ENCODE measurements at regions not wholly inside any gene's neighbourhood (a gene's known extent, or its start where the extent isn't known, plus 50 kb on each side); places are given as distances from the start of the nearest gene placed in this dataset.

GRCh38 chr3:139267300-139268246 is 76.2 kb upstream of the MRPS22 start:
- TF ChIP-seq CTCF (tag by site-specific recombination; IDR thresholded peaks at IDR 0.05): no peak
- no peak for TF ChIP-seq ZNF792 (tag by site-specific recombination; IDR thresholded peaks at IDR 0.05)
- no peak for TF ChIP-seq ZNF302 (tag by site-specific recombination; IDR thresholded peaks at IDR 0.05; ENCODE audit: low read depth)
- TF ChIP-seq ZNF518A (tag by site-specific recombination; conservative IDR thresholded peaks at IDR 0.05; ENCODE audit: low read depth): no peak
- no peak for TF ChIP-seq GLI4 (tag by site-specific recombination; IDR thresholded peaks at IDR 0.05)
- TF ChIP-seq YY1 (tag by site-specific recombination; IDR thresholded peaks at IDR 0.05): no peak
- no peak for TF ChIP-seq ATF2 (tag by site-specific recombination; IDR thresholded peaks at IDR 0.05; ENCODE audit: low read depth)
- TF ChIP-seq ZNF311 (tag by site-specific recombination; IDR thresholded peaks at IDR 0.05; ENCODE audit: borderline replicate concordance): no peak
- no peak for TF ChIP-seq GLIS2 (tag by site-specific recombination; IDR thresholded peaks at IDR 0.05)
- no peak for TF ChIP-seq ZNF391 (tag by site-specific recombination; IDR thresholded peaks at IDR 0.05; ENCODE audit: borderline replicate concordance, low read depth)
- TF ChIP-seq ZNF398 (tag by site-specific recombination; IDR thresholded peaks at IDR 0.05): no peak
- TF ChIP-seq SETDB1 (IDR thresholded peaks at IDR 0.05; ENCODE audit: insufficient read length, low read length): no peak
